HAP-1 (cell line): ENCODE measurements at regions not wholly inside any gene's neighbourhood (a gene's known extent, or its start where the extent isn't known, plus 50 kb on each side); places are given as distances from the start of the nearest gene placed in this dataset.
"Not testable (repeated sequence)": the region's sequence is repeated elsewhere in the genome, so short reads cannot be mapped to it uniquely, and the experiment has no call there.

Experiments used
- DNase-seq, 2 experiments: peaks; one replicate each; pipeline ENCODE4 v3.0.0-alpha.2; 2016 to 2020; ENCODE audit warnings: low spot score in 2 of 2
- H3K27me3 ChIP-seq: fragments of 250-450 bp; sonication (Bioruptor Pico); 2 replicates; pipeline ENCODE4 v1.5.1; 2020; ENCODE audit warnings: low read depth, mild to moderate bottlenecking, moderate library complexity
- H3K36me3 ChIP-seq: fragments of 250-450 bp; sonication (Bioruptor Pico); replicated peaks from 2 replicates; pipeline ENCODE4 v1.5.1; 2020; ENCODE audit warnings: mild to moderate bottlenecking
- H3K4me1 ChIP-seq: fragments of 250-450 bp; sonication (Bioruptor Pico); 2 replicates; pipeline ENCODE4 v1.5.1; 2020; ENCODE audit warnings: mild to moderate bottlenecking
- H3K4me3 ChIP-seq: fragments of 250-450 bp; sonication (Bioruptor Pico); 2 replicates; pipeline ENCODE4 v1.5.1; 2020; ENCODE audit warnings: mild to moderate bottlenecking, moderate library complexity
- H3K9me3 ChIP-seq: fragments of 250-450 bp; sonication (Bioruptor Pico); 2 replicates; pipeline ENCODE4 v1.5.1; 2020; ENCODE audit warnings: mild to moderate bottlenecking, moderate library complexity
- in situ Hi-C: fragments of 300-500 bp; cut with MboI; formaldehyde crosslinking; loops from 3 replicates; pipeline ENCODE4 v1.14.3; 2020; ENCODE audit warnings: low sequenced_read_pairs, inconsistent platforms, mixed read lengths

- DNase-seq: no peak
- H3K4me3 ChIP-seq: no peak overlapping the region
- H3K27me3 ChIP-seq: no peaks in the 10 kb centered on the region
- no peaks in the 10 kb centered on the region for H3K36me3 ChIP-seq
- H3K9me3 ChIP-seq: no peaks in the 10 kb centered on the region
- no peaks in the 10 kb centered on the region for H3K4me1 ChIP-seq
- in situ Hi-C loops: no loop called here
Measured at GRCh38 chr12:47343684-47344567, 264.2 kb upstream of the AMIGO2 start.

- no peak overlapping the region for H3K4me3 ChIP-seq
- DNase-seq: no peak
- in situ Hi-C loops: no loop called here
Measured at GRCh38 chr12:47340411-47341015, 260.8 kb upstream of the AMIGO2 start.

GRCh38 chr12:47337581-47337980, 257.8 kb upstream of the AMIGO2 start:
- H3K9me3 ChIP-seq: no peaks in the 10 kb centered on the region
- H3K4me1 ChIP-seq: no peaks in the 10 kb centered on the region
- in situ Hi-C loops: no loop called here
- no peaks in the 10 kb centered on the region for H3K27me3 ChIP-seq
- no peak overlapping the region for H3K4me3 ChIP-seq
- no peak for DNase-seq
- no peaks in the 10 kb centered on the region for H3K36me3 ChIP-seq

More at GRCh38 chr12:47340411-47341015, 260.8 kb upstream of the AMIGO2 start:
- H3K27me3 ChIP-seq: no peaks in the 10 kb centered on the region
- no peaks in the 10 kb centered on the region for H3K9me3 ChIP-seq
- no peaks in the 10 kb centered on the region for H3K36me3 ChIP-seq
- no peaks in the 10 kb centered on the region for H3K4me1 ChIP-seq

GRCh38 chr12:47333271-47333858, 253.6 kb upstream of the AMIGO2 start:
- in situ Hi-C loops, DNase-seq, H3K4me1 ChIP-seq, H3K27me3 ChIP-seq, H3K9me3 ChIP-seq, H3K4me3 ChIP-seq, H3K36me3 ChIP-seq: not testable (repeated sequence)

- in situ Hi-C loops: no loop called here
- H3K27me3 ChIP-seq: no peaks in the 10 kb centered on the region
- no peaks in the 10 kb centered on the region for H3K4me1 ChIP-seq
- no peak overlapping the region for H3K4me3 ChIP-seq
- no peaks in the 10 kb centered on the region for H3K9me3 ChIP-seq
- no peaks in the 10 kb centered on the region for H3K36me3 ChIP-seq
- no peak for DNase-seq
Measured at GRCh38 chr12:47328831-47329545, 249.2 kb upstream of the AMIGO2 start.

GRCh38 chr12:47326190-47326589, 246.4 kb upstream of the AMIGO2 start:
- H3K36me3 ChIP-seq: no peaks in the 10 kb centered on the region
- no peak for DNase-seq
- no peaks in the 10 kb centered on the region for H3K9me3 ChIP-seq
- H3K4me3 ChIP-seq: no peak overlapping the region
- H3K4me1 ChIP-seq: no peaks in the 10 kb centered on the region
- no peaks in the 10 kb centered on the region for H3K27me3 ChIP-seq
- in situ Hi-C loops: no loop called here

- no peak for DNase-seq
- H3K4me3 ChIP-seq: no peak overlapping the region
- no peaks in the 10 kb centered on the region for H3K9me3 ChIP-seq
- in situ Hi-C loops: no loop called here
- no peaks in the 10 kb centered on the region for H3K4me1 ChIP-seq
- no peaks in the 10 kb centered on the region for H3K27me3 ChIP-seq
- no peaks in the 10 kb centered on the region for H3K36me3 ChIP-seq
Measured at GRCh38 chr12:47323802-47324201, 244.0 kb upstream of the AMIGO2 start.

- in situ Hi-C loops: no loop called here
- no peak overlapping the region for H3K4me3 ChIP-seq
Measured at GRCh38 chr12:47321436-47321835, 241.7 kb upstream of the AMIGO2 start.

GRCh38 chr12:47319746-47320145, 240.0 kb upstream of the AMIGO2 start:
- H3K4me3 ChIP-seq: no peak overlapping the region
- no peaks in the 10 kb centered on the region for H3K4me1 ChIP-seq
- no peaks in the 10 kb centered on the region for H3K27me3 ChIP-seq
- in situ Hi-C loops: no loop called here
- DNase-seq: no peak
- H3K9me3 ChIP-seq: no peaks in the 10 kb centered on the region
- H3K36me3 ChIP-seq: no peaks in the 10 kb centered on the region

More at GRCh38 chr12:47321436-47321835, 241.7 kb upstream of the AMIGO2 start:
- no peaks in the 10 kb centered on the region for H3K9me3 ChIP-seq
- H3K4me1 ChIP-seq: no peaks in the 10 kb centered on the region
- H3K36me3 ChIP-seq: no peaks in the 10 kb centered on the region
- H3K27me3 ChIP-seq: no peaks in the 10 kb centered on the region
- no peak for DNase-seq

GRCh38 chr12:47318963-47319362, 239.2 kb upstream of the AMIGO2 start:
- no peaks in the 10 kb centered on the region for H3K9me3 ChIP-seq
- no peaks in the 10 kb centered on the region for H3K27me3 ChIP-seq
- H3K4me1 ChIP-seq: no peaks in the 10 kb centered on the region
- in situ Hi-C loops: no loop called here
- DNase-seq: no peak
- no peaks in the 10 kb centered on the region for H3K36me3 ChIP-seq
- H3K4me3 ChIP-seq: no peak overlapping the region

- Histone ChIP-seq H3K4me3 (no peak overlapping the region), H3K27me3 (no peaks in the 10 kb centered on the region), H3K4me1 (no peaks in the 10 kb centered on the region), H3K36me3 (no peaks in the 10 kb centered on the region), H3K9me3 (no peaks in the 10 kb centered on the region)
- in situ Hi-C loops: no loop called here
- no peak for DNase-seq
Measured at GRCh38 chr12:47317175-47317915, 237.6 kb upstream of the AMIGO2 start.

- DNase-seq: no peak
- no peaks in the 10 kb centered on the region for H3K27me3 ChIP-seq
- H3K4me1 ChIP-seq: no peaks in the 10 kb centered on the region
- H3K9me3 ChIP-seq: no peaks in the 10 kb centered on the region
- no peaks in the 10 kb centered on the region for H3K36me3 ChIP-seq
- in situ Hi-C loops: no loop called here
- H3K4me3 ChIP-seq: no peak overlapping the region
Measured at GRCh38 chr12:47316609-47317049, 236.9 kb upstream of the AMIGO2 start.

- Histone ChIP-seq H3K27me3 (no peaks in the 10 kb centered on the region), H3K36me3 (no peaks in the 10 kb centered on the region), H3K9me3 (no peaks in the 10 kb centered on the region), H3K4me3 (no peak overlapping the region), H3K4me1 (no peaks in the 10 kb centered on the region)
- in situ Hi-C loops: no loop called here
- DNase-seq: no peak
Measured at GRCh38 chr12:47314996-47315395, 235.2 kb upstream of the AMIGO2 start.
